Left ventricle myocardium inferior (tissue), 1 donor: ENCODE measurements at regions not wholly inside any gene's neighbourhood (a gene's known extent, or its start where the extent isn't known, plus 50 kb on each side); places are given as distances from the start of the nearest gene placed in this dataset.

Source experiments
- DNase-seq: peaks from one replicate; pipeline ENCODE4 v3.0.0-alpha.2; 2020
- H3K27ac ChIP-seq: fragments of 200-600 bp; replicated peaks from 2 replicates; pipeline ENCODE4 v1.8.0; 2021
- H3K27me3 ChIP-seq: fragments of 200-600 bp; 2 replicates; pipeline ENCODE4 v1.8.0; 2021; ENCODE audit warnings: low read depth
- H3K36me3 ChIP-seq: fragments of 200-600 bp; 2 replicates; pipeline ENCODE4 v1.8.0; 2021
- H3K4me1 ChIP-seq: fragments of 200-600 bp; 2 replicates; pipeline ENCODE4 v1.8.0; 2021
- H3K4me3 ChIP-seq: fragments of 200-600 bp; 2 replicates; pipeline ENCODE4 v1.8.0; 2021; ENCODE audit warnings: mild to moderate bottlenecking, moderate library complexity
- H3K9me3 ChIP-seq: fragments of 200-600 bp; replicated peaks from 2 replicates; pipeline ENCODE4 v1.8.0; 2021
- intact Hi-C: fragments of 100-400 bp; cut with micrococcal nuclease; formaldehyde crosslinking; loops from one replicate; pipeline ENCODE4 v1.11.0; 2022
- TF ChIP-seq, protein P1 (sequence below): fragments of 200-600 bp; IDR thresholded peaks from 2 replicates; pipeline ENCODE4 v1.8.0; 2021; ENCODE audit warnings: antibody characterized with exemption, mild to moderate bottlenecking, borderline replicate concordance
- donor health status: DM: no; HTN: yes; CAD: no; lungs with severe emphysema.

DNA sequence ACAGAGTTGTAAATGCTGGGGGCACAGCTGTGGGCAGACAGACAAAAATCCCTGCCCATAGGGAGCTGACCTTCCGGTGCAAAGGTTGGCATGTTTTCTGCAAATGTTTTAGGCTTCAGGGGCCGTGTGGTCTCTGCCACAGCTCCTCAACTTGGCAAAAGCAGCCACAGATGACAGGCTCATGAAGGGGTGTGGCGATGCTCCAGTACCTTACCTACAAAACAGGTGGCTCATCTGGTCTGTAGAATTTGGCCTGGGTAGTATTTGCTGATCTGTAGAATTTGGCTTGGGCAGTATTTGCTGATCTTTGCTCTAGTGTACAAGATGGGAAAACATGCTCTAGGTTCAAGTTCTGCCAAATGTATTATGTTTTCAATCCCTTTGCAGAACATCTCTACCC, 283.9 kb downstream of the GADD45G start:
- no peaks in the 10 kb centered on the region for H3K9me3 ChIP-seq
- intact Hi-C loops = no loop called here
- peaks cover 67% of the 10 kb centered on the region for H3K4me1 ChIP-seq
- DNase-seq = no peak
- H3K27ac ChIP-seq = no peak overlapping the region
- H3K4me3 ChIP-seq = no peak overlapping the region
- H3K27me3 ChIP-seq = no peaks in the 10 kb centered on the region
- H3K36me3 ChIP-seq = no peaks in the 10 kb centered on the region
- TF ChIP-seq, protein P1, sequence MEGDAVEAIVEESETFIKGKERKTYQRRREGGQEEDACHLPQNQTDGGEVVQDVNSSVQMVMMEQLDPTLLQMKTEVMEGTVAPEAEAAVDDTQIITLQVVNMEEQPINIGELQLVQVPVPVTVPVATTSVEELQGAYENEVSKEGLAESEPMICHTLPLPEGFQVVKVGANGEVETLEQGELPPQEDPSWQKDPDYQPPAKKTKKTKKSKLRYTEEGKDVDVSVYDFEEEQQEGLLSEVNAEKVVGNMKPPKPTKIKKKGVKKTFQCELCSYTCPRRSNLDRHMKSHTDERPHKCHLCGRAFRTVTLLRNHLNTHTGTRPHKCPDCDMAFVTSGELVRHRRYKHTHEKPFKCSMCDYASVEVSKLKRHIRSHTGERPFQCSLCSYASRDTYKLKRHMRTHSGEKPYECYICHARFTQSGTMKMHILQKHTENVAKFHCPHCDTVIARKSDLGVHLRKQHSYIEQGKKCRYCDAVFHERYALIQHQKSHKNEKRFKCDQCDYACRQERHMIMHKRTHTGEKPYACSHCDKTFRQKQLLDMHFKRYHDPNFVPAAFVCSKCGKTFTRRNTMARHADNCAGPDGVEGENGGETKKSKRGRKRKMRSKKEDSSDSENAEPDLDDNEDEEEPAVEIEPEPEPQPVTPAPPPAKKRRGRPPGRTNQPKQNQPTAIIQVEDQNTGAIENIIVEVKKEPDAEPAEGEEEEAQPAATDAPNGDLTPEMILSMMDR = no peak

DNA sequence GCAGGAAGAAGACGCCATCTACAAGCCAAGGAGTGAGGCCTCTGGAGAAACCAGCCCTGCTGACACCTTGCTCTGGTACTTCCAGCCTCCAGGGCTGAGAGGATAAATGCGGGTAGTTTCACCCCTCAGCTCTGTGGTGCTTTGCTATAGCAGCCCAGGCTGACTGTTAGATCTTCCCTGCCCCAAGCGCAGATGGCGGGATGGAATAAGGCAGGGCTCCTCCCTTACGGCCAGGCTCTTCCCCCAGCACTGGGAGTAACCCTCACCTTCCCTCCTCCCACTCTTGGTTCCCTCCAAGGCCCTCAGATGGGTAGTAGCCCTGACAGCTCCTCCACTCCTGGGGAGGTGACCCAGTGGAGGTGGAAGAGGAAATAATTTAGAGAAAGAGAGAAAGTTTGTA, 285.1 kb downstream of the GADD45G start:
- H3K27me3 ChIP-seq = no peaks in the 10 kb centered on the region
- TF ChIP-seq, protein P1 = no peak
- H3K4me1 ChIP-seq = peaks cover 57% of the 10 kb centered on the region
- H3K36me3 ChIP-seq = no peaks in the 10 kb centered on the region
- no peaks in the 10 kb centered on the region for H3K9me3 ChIP-seq
- DNase-seq = no peak
- intact Hi-C loops = no loop called here
- H3K4me3 ChIP-seq = no peak overlapping the region
- no peak overlapping the region for H3K27ac ChIP-seq

DNA sequence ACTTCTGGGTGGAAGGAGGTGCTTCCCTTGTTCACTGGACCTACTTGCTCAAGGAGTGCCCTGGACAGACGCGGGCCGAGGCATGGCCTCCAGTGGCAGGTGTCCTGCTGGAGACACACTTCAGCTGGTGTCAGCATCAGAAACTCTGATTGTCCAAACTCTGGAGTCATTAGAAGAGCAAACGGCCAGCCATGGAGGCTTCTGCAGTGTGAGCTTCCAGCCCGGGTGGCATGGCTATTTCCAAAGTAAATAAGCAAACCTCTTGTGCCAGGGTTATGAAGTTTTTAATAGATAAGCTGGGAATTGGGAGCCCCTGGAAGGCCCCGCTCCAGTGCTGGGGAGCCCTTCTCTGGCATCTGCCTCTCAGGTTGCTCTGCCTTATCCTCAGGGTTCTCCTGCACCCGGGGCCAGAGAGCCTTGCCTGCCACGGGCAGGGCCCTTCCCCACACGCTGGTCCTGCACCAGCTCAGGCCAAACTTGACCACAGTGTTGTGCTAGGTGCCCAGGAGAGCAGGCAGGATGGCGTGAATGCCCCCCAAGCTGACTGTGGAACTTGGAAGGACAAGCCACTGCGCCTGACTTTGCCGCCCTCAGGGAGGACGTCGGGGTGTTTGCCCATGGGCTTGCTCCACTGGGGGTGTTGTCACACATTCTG, 285.6 kb downstream of the GADD45G start:
- peak overlapping the region; percentile 85 for H3K27ac ChIP-seq
- peaks cover 51% of the 10 kb centered on the region for H3K4me1 ChIP-seq

DNA sequence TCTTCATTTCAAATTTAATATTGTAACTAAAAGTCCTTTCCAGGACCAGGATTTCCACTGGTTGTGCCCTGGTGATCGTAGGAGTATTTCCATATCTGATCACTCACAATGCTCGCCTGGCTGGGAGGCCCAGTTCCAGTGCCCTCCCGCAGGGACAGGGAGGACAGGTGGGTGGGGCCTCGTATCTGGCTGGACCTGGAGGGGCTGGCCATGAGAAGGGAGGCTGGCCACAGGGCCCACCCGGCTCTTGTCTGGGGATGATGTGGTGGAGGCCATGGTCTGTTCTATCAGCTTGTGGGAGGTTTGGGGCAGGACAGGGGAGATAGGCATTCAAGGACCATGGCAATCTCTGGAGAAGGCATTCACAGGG, 286.4 kb downstream of the GADD45G start:
- Histone ChIP-seq H3K27me3 (no peaks in the 10 kb centered on the region), H3K4me3 (no peak overlapping the region), H3K27ac (peak overlapping the region; percentile 85), H3K36me3 (no peaks in the 10 kb centered on the region), H3K4me1 (peaks cover 44% of the 10 kb centered on the region), H3K9me3 (no peaks in the 10 kb centered on the region)
- DNase-seq = peak; percentile 24
- TF ChIP-seq, protein P1 = no peak
- intact Hi-C loops = no loop called here

More for the DNA sequence above, 285.6 kb downstream of the GADD45G start:
- TF ChIP-seq, protein P1 = no peak
- intact Hi-C loops = no loop called here
- Histone ChIP-seq H3K36me3 (no peaks in the 10 kb centered on the region), H3K4me3 (no peak overlapping the region), H3K27me3 (no peaks in the 10 kb centered on the region), H3K9me3 (no peaks in the 10 kb centered on the region)
- DNase-seq = no peak

DNA sequence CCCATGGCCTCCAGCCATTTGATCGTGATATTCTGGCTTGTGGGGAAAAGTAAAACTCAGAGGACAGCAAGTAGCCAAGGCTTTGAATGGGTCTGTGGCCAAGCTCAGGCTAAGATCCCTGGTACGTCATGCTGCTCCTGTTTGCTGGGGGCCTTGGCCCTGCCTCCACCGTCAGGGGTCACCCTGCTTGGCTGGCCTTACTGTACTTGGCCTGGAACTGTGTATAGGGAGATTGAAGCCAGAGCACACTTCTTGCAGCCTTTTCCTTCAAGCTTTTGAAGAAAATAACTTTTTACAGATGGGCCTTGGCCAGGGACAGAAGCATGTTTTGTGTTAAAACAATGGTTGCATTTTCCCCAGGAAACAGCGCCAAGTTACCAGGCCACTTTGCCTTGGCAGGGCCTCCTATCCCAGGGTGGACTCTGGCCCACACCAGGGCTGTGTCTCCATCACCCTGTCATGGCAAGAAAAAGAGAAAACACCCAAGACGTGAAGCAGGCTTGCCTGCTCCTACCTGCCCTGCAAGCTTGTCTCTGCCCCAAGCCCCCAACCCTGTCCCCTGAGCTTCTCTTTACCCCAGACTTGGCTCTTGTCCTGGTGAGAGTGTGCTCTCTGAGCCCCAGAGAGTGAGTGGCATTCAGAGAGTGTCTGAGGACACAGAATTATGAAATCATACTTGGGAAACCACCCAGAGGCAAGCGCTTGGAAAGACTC, 286.9 kb downstream of the GADD45G start:
- intact Hi-C loops = no loop called here
- peak overlapping the region; percentile 85 for H3K27ac ChIP-seq
- TF ChIP-seq, protein P1 = no peak
- no peak overlapping the region for H3K4me3 ChIP-seq
- DNase-seq = peak; percentile 61
- no peaks in the 10 kb centered on the region for H3K36me3 ChIP-seq
- no peaks in the 10 kb centered on the region for H3K27me3 ChIP-seq
- peaks cover 38% of the 10 kb centered on the region for H3K4me1 ChIP-seq
- no peaks in the 10 kb centered on the region for H3K9me3 ChIP-seq
